Smooth muscle cell of the brain vasculature (primary cell): ENCODE measurements at regions not wholly inside any gene's neighbourhood (a gene's known extent, or its start where the extent isn't known, plus 50 kb on each side); places are given as distances from the start of the nearest gene placed in this dataset.

Source experiments
- DNase-seq: peaks from one replicate; pipeline ENCODE4 v3.0.0-alpha.2; 2012; ENCODE audit warnings: low read depth, low spot score

DNA sequence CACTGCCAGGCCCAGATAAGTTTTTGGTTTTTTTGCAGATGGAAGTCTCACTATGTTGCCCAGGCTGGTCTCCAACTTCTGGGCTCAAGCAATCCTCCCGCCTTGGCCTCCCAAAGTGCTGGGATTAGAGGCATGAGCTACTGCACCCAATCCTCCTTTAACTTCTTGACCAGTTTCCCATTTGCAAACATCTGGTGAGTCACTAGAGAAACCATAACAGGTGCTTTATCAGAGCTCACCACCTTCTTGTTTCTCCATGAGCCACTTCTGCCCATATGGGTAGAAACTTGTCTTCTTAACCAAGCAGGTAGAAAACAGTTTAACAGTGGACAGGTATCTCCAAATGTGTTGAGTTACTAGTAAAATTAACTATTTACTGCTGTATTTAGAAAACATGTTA is 128.4 kb upstream of the AP1S2 start:
- DNase-seq: no peak

DNA sequence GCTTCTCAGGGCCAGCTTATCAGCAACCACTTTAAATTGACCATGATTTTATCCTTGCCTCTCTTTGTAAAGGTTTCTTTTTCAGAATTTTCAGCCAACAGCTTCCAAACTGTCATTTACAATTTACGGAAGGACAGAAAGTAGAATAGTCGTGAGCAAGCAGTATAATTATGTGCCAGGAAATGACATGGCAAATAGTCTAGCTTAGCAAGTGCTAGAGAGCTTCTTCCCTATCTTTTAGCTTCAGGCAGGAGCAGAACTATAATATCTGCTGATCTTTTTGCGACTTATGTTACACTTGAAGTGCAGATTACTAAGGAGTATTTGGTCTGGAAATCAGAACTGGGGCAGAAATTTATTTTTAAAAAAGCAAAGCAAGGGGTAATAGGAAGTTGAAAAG is 123.0 kb upstream of the AP1S2 start:
- DNase-seq: no peak

DNA sequence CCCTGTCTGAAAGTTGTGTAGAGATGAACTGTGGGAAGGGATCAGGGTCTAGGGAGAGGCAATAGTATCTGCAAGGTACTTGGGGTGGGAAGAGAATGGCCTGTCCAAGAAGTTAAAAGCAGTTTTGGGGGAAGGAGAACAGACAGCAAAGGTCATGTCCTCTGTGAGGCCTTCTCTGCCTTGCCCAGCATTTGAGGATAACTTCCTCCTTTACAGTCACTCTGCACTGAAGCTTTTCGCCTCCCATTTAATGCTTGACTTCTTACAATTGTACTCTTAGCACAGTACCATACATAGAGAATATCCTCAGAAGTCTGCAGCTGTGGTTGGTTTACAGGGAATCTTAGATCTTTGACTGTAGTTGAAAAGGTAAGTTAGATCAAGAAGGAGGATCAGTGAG is 121.8 kb upstream of the AP1S2 start:
- DNase-seq: no peak

DNA sequence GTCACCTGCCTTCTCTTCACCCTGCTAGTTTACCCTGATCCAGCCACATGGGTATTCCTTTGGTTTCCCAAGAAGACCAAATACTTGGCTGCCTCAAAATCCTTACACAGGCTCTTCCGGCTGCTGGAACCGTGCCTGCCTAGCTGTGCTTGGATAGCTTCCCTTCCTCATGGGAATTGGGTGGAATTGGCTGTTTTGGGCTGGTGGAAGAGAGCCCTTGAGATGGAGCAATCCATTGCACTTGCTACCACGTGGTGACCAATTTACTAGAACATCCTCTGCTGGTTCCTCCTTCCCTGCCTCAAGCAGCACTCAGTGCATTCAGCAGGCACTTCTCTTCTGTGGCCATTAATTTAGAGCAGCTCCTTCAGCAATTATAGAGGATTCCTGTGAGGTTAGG is 119.3 kb upstream of the AP1S2 start:
- no peak for DNase-seq

DNA sequence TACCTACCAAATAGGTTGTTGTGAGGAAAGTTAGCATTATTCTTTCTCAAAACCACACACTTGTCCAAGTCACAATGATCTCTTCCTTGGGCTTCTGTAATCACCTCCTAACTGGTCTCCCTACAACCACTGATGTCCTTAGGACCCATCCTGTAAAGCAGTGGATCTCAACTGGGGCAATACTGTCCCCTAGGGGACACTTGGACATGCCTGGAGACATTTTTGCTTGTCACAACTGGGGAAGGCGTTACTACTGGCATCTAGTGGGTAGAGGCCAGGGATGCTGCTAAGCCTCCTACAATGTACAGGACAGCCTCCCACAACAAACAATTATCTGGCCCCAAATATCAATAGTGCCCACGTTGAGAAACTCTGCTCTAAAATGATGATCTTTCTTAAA is 118.7 kb upstream of the AP1S2 start:
- DNase-seq: no peak

DNA sequence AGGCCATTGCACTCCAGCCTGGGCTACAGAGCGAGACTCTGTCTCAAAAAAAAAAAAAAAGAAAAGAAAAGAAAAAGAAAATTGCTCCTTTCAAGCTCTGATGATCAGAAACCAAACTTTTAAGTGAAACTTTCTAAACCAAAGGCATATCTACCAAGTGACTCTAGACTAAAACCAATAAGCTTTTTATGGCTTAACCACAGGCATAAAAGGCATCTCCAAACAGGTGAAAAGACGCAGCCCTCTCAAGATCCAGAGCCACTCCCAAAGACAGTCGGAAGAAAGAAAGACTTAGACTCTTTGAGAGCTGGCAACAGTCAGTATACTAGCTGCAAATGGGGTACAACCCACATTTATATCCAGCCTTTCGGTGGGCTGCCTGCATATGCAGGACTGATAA is 117.1 kb upstream of the AP1S2 start:
- DNase-seq: no peak

DNA sequence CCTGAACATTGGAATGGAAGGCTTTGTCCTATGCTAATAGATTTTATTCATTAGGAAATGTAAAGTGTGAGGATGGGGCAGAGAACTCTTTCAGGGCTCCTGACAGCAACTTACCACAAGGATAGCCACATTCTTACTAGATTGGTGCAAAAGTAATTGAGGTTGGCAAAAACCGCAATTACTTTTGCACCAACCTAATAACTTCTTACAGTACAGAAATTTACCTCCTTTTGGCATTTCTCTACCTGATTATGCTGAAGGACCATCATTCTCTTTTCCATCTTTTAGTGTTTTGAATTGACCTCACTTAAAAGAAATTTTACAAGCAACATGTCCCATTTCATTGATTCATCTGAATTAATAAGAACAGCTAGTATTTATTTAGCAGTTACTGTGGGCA is 109.2 kb upstream of the AP1S2 start:
- DNase-seq: no peak

DNA sequence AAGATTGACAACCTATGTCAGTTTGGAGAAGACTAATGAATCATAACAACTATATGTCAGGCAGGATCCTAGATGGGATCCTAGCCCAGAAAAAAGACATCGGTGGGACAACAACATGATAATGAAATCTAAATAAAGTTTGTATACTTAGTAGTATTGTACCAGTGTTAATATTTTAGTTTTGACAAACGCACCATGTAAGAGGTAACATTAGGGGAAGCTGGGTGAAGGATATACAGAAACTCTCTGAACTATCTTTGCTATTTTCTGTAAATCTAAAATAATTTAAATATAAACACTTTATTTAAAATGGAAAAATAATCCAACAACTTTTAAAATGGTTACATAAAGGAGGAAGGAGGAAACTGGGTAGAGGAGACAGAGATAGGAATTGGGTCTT is 105.6 kb upstream of the AP1S2 start:
- no peak for DNase-seq

DNA sequence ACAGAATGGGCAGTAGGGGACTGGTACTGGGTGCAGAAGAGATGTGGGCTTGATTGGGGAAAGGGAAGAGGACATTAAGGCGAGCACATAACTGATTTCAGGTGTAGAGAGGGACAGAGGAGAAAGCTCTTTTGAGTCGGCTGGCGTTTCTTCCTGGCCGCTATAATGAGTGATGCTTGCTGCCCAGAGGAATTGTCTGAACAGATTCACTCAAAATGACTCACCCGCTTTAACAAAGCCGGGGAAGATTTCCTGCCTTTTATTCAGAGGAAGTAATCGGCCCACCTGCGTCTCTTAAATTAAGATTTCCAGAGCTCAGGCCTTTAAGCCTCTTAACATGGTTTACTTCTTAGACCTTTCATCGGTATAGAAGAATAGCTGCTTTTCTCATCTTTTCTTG is 102.1 kb upstream of the AP1S2 start:
- DNase-seq: no peak

DNA sequence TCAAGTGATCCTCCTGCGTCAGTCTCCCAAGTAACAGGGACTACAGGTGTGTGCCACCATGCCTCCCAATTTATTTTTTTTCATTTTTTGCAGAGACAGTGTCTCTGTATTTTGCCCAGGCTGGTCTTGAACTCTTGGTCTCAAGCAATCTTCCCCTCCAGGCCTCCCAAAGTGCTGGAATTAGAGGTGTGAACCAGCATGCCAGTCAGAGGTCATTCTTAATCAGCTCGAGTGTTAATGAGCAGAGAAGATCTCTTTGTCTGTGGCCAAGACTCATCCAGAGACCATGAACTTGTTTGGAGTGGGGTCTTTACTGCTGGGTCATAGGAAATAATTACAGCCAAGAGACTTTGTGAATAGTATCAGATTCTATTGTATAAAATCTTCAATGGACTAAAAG is 99.2 kb upstream of the AP1S2 start:
- DNase-seq: no peak

DNA sequence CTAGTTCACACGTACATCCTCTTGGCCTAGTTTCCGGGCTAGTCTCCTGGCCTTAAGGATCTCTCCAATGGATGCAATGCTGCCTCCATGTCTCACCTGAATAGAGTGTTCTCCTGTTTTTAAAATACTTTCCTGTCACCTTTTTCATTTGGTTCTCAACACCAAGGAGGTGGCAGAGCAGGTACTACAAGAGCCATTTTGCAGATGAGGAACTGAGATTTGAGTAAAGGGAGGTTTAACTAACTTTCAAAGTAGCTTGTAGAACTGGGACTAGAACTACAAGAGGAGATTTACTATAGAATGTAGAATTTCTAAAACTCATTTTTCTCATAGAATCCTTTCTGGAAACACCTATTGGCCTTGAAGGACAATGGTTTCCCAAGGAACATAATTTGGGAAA is 97.6 kb upstream of the AP1S2 start:
- DNase-seq: no peak

DNA sequence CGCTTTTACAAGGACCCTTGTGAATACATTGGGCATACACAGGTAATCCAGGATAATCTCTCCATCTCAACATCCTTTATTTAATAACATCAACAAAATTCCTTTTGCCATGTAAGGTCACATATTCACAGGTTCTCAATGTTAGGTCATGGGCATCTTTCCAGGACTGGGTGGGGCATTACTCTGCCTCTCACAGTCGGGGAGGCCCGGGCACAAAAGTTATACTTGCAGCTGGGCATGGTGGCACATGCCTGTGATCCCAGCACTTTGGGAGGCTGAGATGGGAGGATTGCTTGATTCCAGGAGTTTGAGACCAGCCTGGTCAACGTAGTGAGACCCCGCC is 93.7 kb upstream of the AP1S2 start:
- no peak for DNase-seq

DNA sequence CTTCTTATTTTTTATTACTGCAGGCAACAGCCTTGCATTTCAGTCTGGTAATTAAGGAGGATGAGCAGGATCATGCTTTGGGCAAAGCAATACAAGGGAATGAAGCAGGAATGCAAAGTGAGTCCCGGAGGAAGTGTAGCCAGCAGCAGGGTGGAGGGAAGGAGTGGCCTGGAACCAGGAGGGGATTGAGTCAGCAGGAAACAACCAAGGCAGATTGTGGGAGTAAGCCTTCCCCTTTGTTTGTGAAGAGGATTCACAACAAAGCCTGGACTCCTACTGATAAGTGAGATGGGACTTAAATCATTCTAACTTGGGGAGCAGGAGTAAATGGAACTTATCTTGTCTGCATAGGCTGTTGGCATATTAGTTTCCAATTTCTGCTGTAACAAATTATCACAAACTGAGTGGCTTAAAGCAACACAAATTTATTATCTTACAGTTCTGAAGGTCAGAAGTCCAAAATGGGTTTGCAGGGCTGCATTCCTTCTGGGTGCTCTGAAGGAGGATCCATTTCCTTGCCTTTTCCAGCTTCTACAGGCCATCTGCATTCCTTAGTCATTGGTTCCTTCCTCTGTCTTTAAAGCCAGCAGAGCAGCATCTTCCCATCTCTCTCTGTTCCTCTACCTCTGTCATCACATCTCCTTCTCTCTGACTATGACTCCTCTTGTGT is 93.2 kb upstream of the AP1S2 start:
- no peak for DNase-seq

DNA sequence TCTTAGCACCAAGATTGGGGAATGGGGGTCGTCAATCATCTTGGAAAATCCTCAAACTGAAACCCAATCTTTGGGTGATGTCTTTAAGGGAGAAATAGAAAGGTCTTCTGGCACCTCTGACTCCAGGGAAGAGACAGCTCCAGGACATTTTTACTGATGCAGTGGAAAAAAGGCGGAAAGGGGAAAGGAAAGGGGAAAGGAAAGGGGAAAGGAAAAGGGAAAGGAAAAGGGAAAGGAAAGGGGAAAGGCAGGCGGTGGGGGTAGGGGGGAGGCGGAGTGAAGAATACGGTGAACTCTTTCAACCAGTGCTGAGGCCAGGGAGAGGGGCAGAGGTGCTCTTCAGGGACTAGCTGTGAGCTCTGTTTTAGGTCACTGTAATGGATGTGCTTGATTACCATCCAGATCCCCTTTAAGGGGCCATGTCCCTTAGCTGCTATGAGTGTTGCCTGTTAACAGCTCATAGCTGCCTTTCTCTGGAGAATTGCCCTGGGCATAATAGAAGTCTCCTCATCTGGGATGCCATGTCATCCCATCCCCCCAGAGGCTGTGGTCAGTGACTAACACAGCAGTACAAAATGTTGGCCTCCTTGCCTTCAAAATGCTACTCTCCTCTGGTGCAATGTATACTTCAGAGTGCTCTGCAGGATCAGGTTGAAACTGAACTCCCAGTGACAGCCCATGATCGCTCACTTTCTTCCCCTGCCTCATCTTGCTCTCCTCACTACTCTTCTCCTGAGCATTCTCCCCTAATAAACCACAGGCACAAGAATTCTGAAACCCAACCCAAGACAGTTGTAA is 92.4 kb upstream of the AP1S2 start:
- no peak for DNase-seq

DNA sequence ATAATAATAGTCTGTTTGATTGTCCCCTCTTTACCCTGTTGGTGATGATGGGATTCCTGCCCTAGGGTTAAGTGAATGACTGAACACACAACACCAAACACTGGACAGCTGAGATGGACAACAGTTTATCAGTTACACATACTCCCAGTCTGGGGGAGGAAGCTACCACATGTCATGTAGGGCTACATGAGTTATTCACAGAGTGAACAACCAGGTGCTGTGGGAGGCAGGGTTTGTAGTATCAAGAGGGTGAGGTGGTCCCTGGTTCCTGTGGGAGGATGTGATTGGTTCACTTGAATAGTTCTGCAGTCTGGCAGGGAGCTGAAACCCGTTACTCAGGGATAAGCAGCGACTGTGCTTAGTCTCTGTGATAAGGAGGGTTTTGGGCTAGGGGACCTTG is 88.8 kb upstream of the AP1S2 start:
- no peak for DNase-seq

DNA sequence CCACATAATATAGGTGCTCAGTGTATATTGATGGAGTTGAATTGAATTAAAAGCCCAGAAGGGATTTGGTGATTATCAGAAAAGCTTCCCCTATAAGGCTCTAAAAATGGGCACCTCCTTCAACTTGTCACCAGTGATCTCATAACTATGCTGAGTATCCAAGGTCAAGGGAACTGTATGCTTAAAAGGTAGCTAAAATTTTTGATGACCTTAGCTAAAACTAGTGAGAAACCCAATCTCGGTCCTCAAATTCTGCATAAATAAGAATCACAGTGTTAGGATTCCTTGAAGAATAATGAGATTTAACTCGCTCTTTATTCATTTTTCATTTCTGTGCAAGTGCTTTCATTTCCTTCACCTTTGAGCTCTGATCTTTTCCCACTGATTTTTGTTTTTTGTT is 87.7 kb upstream of the AP1S2 start:
- DNase-seq: no peak

DNA sequence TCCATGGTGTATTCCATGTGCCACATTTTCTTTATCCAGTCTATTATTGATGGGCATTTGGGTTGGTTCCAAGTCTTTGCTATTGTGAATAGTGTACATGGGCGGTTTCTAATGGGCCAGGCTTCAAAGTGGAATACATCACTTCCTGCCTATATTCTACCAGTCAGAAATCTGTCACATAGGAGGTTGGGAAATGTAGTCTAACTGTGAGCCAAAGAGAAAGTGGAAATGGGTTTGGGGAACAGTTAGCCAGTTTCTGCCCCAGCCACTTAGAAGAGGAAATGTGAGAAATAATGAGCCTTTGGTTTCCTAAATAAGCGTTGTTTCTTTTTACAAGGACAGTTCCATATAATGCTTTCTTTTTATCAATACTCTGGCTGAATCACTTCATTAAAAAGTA is 85.1 kb upstream of the AP1S2 start:
- no peak for DNase-seq

DNA sequence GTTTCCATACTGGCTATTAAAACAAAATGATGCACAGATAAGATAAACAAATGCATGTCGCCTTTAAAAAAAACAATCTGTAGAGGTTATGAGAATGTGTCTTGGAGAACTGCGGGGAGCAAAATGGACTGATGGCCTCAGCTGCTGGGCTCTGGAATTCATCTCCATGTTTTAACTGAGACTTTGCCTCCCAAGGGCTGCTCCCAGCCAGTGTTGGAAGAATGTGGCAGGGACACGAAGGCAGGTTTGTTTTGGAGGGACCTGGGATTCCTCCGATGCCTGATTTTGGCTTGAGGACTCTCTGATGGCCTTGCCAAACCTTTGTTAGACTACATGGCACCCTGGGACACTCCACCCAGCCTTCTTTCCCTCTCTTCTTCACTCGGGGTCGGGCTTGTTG is 83.5 kb upstream of the AP1S2 start:
- no peak for DNase-seq

DNA sequence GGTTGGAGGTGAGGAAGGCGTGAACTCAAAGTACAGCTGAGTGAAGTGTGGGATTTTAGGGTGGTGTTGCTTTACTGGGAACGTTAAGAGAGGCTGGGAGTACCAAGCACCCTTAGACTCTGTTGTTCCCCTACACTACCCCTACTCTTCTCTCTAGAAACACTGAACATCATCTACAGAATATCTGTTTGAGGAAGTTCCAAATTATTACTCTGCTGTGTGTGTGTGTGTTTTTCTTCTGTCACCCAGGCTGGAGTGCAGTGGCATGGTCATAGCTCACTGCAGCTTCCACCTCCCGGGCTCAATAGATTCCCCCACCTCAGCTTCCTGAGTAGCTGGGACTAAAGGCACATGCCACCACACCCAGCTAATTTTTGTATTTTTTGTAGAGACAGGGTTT is 76.7 kb upstream of the AP1S2 start:
- no peak for DNase-seq

DNA sequence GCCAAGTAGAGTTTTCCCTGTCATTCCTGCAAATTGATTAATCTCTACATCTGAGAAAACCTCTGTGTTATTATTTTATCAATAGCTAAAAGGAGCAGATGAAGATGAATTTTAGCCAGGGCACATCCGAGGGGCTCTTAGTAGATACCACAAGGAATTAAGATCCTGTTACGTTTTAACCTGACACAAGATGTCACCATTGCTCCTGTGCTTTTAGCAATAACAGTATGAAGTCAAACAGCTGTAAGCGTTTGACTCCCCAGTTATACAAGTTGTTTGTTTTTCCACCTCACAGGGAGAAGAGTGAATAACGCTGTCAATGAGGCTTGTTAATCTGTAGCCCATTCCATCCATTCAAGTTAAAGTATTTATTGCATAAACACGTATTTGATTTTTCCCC is 76.0 kb upstream of the AP1S2 start:
- DNase-seq: no peak

DNA sequence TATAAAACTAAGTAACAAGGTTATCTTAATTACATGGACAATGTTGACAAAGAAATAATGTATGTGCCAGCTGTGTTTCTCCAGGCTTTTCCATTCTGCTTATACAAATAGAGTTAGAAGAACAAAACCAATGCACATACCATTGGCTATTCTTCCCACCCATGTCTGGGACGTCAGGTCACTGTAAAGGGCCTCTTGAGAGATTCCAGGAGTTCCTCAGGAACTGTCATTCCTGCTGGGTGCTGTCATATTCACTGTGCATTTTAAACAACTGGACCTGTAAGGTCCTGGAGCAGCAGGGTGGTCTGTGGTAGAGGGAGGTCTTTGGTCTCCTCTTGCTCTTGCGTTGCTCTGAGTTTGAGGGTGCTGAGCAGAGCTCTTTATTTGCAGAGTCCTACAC is 74.6 kb upstream of the AP1S2 start:
- no peak for DNase-seq

DNA sequence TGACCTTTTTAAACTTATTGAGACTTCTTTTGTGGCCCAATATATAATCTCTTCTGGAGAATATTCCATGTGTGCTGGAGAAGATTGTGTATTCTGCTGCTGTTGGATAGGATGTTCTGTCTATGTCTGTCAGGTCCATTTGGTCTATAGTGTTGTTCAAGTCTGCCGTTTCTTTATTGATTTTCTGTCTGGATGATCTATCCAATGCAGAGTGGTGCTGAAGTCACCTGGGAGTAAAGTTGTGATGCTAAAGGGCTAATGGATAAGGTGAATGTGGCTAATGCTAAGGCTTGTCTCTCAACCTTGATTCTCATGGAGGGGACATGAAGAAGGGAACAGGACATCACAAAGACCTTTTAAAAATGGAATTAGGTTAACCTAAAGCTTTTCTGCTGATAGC is 72.0 kb upstream of the AP1S2 start:
- no peak for DNase-seq

DNA sequence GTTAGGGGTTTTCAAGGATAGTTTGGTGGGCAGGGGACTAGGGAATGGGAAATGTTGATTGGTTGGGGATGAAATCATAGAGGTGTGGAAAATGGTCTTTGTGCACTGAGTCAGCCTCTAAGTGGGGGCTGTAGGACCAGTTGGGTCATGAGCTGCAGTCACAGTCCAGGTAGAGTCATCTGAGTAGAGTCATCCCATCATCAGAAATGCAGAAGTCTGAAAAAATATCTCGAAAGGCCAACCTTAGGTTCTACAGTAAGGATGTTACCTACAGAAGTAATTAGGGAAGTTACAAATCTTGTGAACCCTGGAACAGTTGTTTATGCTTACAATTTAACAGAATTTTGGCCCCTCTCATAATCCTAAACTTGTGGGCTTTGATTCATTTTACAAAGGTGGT is 63.4 kb upstream of the AP1S2 start:
- no peak for DNase-seq

DNA sequence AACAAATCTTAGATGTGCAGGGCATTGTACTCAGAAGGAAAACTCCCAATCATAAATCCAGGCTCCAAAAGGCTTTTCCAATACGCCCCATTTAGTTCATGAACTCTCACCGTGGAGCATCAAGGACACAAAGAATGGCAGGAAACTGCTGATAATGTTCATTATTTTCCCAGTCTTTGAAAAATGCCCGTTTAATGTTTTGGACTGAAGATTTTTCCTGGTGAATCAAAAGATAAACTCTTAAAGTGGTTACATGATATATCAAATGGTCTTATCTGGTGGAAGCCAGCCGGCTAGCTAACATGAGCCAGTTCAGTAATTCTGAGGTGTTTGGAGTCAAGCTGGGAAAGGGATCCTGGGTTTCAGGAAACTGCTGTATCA is 62.1 kb upstream of the AP1S2 start:
- no peak for DNase-seq
